ENCODE measurements at regions not wholly inside any gene's neighbourhood (a gene's known extent, or its start where the extent isn't known, plus 50 kb on each side); places are given as distances from the start of the nearest gene placed in this dataset.

GRCh38 chr12:94078736-94079509 lies 69.5 kb upstream of the PLXNC1 start:
- TF ChIP-seq CTCF (IDR thresholded peaks at IDR 0.05) (no peak), POLR2AphosphoS5 (IDR thresholded peaks at IDR 0.05) (no peak), EP300 (IDR thresholded peaks at IDR 0.05) (no peak), POLR2A (IDR thresholded peaks at IDR 0.05) (no peak)
- intact Hi-C loops (cut with DNase I): loop anchor here (5.0 to 10.0 kb wide), 2 partner anchors 314 to 402 kb away; partner anchors contain the start of gene CRADD
- no peaks in the 10 kb centered on the region for H3K9me3 ChIP-seq
- no peaks in the 10 kb centered on the region for H3K27me3 ChIP-seq
- no peak overlapping the region for H3K27ac ChIP-seq
- no peaks in the 10 kb centered on the region for H3K36me3 ChIP-seq
- no peak overlapping the region for H3K4me3 ChIP-seq
- peaks cover 0 to 19% (median 15%) of the 10 kb centered on the region in 4 donors for H3K4me1 ChIP-seq
- 93 to 95% methylated on average over 9 of the region's 9 CpGs for WGBS, 2 donors
- DNase-seq: no peak

- H3K4me3 ChIP-seq: no peak overlapping the region
- H3K27me3 ChIP-seq: no peaks in the 10 kb centered on the region
- TF ChIP-seq POLR2AphosphoS5 (IDR thresholded peaks at IDR 0.05): no peak
- no peak overlapping the region for H3K27ac ChIP-seq
- no peaks in the 10 kb centered on the region for H3K9me3 ChIP-seq
- WGBS, 2 donors: 90 to 91% methylated on average over 7 of the region's 7 CpGs
- peaks cover 0 to 11% (median 7%) of the 10 kb centered on the region in 4 donors for H3K4me1 ChIP-seq
- intact Hi-C loops (cut with DNase I): loop anchor here (5.0 to 10.0 kb wide), 2 partner anchors 315 to 402 kb away; partner anchors contain the start of gene CRADD
- no peaks in the 10 kb centered on the region for H3K36me3 ChIP-seq
- DNase-seq: no peak
These were observed 68.6 kb upstream of the PLXNC1 start for GRCh38 chr12:94079566-94080340.

- H3K27me3 ChIP-seq: no peaks in the 10 kb centered on the region
- no peak overlapping the region for H3K27ac ChIP-seq
- intact Hi-C loops (cut with DNase I): no loop called here
- TF ChIP-seq POLR2AphosphoS5 (IDR thresholded peaks at IDR 0.05) (no peak), CTCF (IDR thresholded peaks at IDR 0.05) (no peak), EP300 (IDR thresholded peaks at IDR 0.05) (no peak), POLR2A (IDR thresholded peaks at IDR 0.05) (no peak)
- no peak for DNase-seq
- 76 to 79% methylated on average over 3 of the region's 3 CpGs for WGBS, 2 donors
- peaks cover 0 to 4% (median 2%) of the 10 kb centered on the region in 4 donors for H3K4me1 ChIP-seq
- H3K9me3 ChIP-seq: no peaks in the 10 kb centered on the region
- no peak overlapping the region for H3K4me3 ChIP-seq
- H3K36me3 ChIP-seq: no peaks in the 10 kb centered on the region
These were observed 67.9 kb upstream of the PLXNC1 start for GRCh38 chr12:94080341-94081009.

- intact Hi-C loops (cut with DNase I): no loop called here
- WGBS, 2 donors: 76 to 87% methylated on average over 5 of the region's 5 CpGs
- TF ChIP-seq POLR2A (IDR thresholded peaks at IDR 0.05): no peak
- TF ChIP-seq EP300 (IDR thresholded peaks at IDR 0.05): no peak
- no peak for TF ChIP-seq POLR2AphosphoS5 (IDR thresholded peaks at IDR 0.05)
- TF ChIP-seq CTCF (IDR thresholded peaks at IDR 0.05): no peak
These were observed 65.7 kb upstream of the PLXNC1 start for GRCh38 chr12:94082690-94083089.

GRCh38 chr12:94089891-94090290 lies 58.5 kb upstream of the PLXNC1 start:
- H3K27me3 ChIP-seq: no peaks in the 10 kb centered on the region
- no peaks in the 10 kb centered on the region for H3K36me3 ChIP-seq
- H3K4me3 ChIP-seq: no peak overlapping the region
- H3K4me1 ChIP-seq: peaks cover 0 to 10% (median 0%) of the 10 kb centered on the region in 4 donors
- H3K27ac ChIP-seq: no peak overlapping the region
- DNase-seq: no peak
- 65 to 69% methylated on average over 3 of the region's 3 CpGs for WGBS, 2 donors
- TF ChIP-seq EP300 (IDR thresholded peaks at IDR 0.05) (no peak), CTCF (IDR thresholded peaks at IDR 0.05) (no peak), POLR2A (IDR thresholded peaks at IDR 0.05) (no peak), POLR2AphosphoS5 (IDR thresholded peaks at IDR 0.05) (no peak)
- intact Hi-C loops (cut with DNase I): no loop called here
- H3K9me3 ChIP-seq: no peaks in the 10 kb centered on the region

More at GRCh38 chr12:94082690-94083089, 65.7 kb upstream of the PLXNC1 start:
- no peak overlapping the region for H3K4me3 ChIP-seq
- no peak overlapping the region for H3K27ac ChIP-seq
- no peak for DNase-seq
- H3K4me1 ChIP-seq: no peaks in the 10 kb centered on the region
- H3K36me3 ChIP-seq: no peaks in the 10 kb centered on the region
- H3K9me3 ChIP-seq: no peaks in the 10 kb centered on the region
- H3K27me3 ChIP-seq: no peaks in the 10 kb centered on the region

Measured in sigmoid colon (tissue), 6 donors.